GM23338 (cell line): ENCODE measurements at regions not wholly inside any gene's neighbourhood (a gene's known extent, or its start where the extent isn't known, plus 50 kb on each side); places are given as distances from the start of the nearest gene placed in this dataset.

ENCODE experiments used
- ATAC-seq: fragments of 200-7000 bp; cut with Tn5 transposase; 3 replicates; pipeline ENCODE4 v1.9.1; 2020
- DNase-seq: peaks from one replicate; pipeline ENCODE4 v3.0.0-alpha.2; 2015; ENCODE audit warnings: low spot score
- H2AFZ ChIP-seq: fragments of 200-600 bp; sonication (generic); 2 replicates; pipeline ENCODE4 v1.8.0; 2016; ENCODE audit warnings: antibody characterized with exemption, mild to moderate bottlenecking, moderate library complexity
- H3F3A ChIP-seq: fragments of 200-600 bp; sonication (generic); replicated peaks from 2 replicates; pipeline ENCODE4 v1.8.0; 2017; ENCODE audit warnings: antibody characterized with exemption, mixed run types, low read depth
- H3K27ac ChIP-seq: fragments of 200-600 bp; sonication (generic); 2 replicates; pipeline ENCODE4 v1.6.1; 2016; ENCODE audit warnings: low read depth
- H3K27me3 ChIP-seq: fragments of 200-600 bp; sonication (generic); 2 replicates; pipeline ENCODE4 v1.8.0; 2016; ENCODE audit warnings: mild to moderate bottlenecking, mixed run types, moderate library complexity; ENCODE audit not compliant: insufficient read depth
- H3K36me3 ChIP-seq: fragments of 200-600 bp; sonication (generic); 2 replicates; pipeline ENCODE4 v1.8.0; 2016; ENCODE audit warnings: mild to moderate bottlenecking; ENCODE audit not compliant: insufficient read depth
- H3K4me1 ChIP-seq: fragments of 200-600 bp; sonication (generic); 2 replicates; pipeline ENCODE4 v1.8.0; 2016; ENCODE audit warnings: mild to moderate bottlenecking, moderate library complexity; ENCODE audit not compliant: insufficient read depth
- H3K4me2 ChIP-seq: fragments of 200-600 bp; sonication (generic); 2 replicates; pipeline ENCODE4 v1.7.1; 2017; ENCODE audit warnings: mixed run types
- H3K4me3 ChIP-seq: fragments of 200-600 bp; sonication (generic); 2 replicates; pipeline ENCODE4 v1.6.1; 2016; ENCODE audit warnings: mixed run types
- H3K79me2 ChIP-seq: fragments of 200-600 bp; sonication (generic); replicated peaks from 2 replicates; pipeline ENCODE4 v1.8.0; 2017; ENCODE audit warnings: mild to moderate bottlenecking; ENCODE audit not compliant: insufficient read depth
- H3K9me2 ChIP-seq: fragments of 200-600 bp; sonication (generic); 2 replicates; pipeline ENCODE4 v1.8.0; 2017; ENCODE audit not compliant: insufficient read depth
- H4K20me1 ChIP-seq: fragments of 200-600 bp; sonication (generic); replicated peaks from 2 replicates; pipeline ENCODE4 v1.8.0; 2017; ENCODE audit warnings: mild to moderate bottlenecking; ENCODE audit not compliant: insufficient read depth
- H3K27ac Mint-ChIP-seq: 2 replicates; pipeline ENCODE4 v1.8.0; 2020; ENCODE audit warnings: inconsistent platforms, mild to moderate bottlenecking, moderate library complexity, mixed read lengths
- H3K27me3 Mint-ChIP-seq: 3 replicates; pipeline ENCODE4 v1.8.0; 2022; ENCODE audit warnings: low read depth, mild to moderate bottlenecking, moderate library complexity, mixed read lengths, inconsistent platforms; ENCODE audit not compliant: insufficient read depth, poor library complexity
- H3K36me3 Mint-ChIP-seq: 3 replicates; pipeline ENCODE4 v1.8.0; 2021; ENCODE audit warnings: low read depth, mild to moderate bottlenecking, inconsistent platforms, moderate library complexity, mixed read lengths
- H3K4me1 Mint-ChIP-seq: 3 replicates; pipeline ENCODE4 v1.8.0; 2020; ENCODE audit warnings: mild to moderate bottlenecking, inconsistent platforms, mixed read lengths
- H3K4me3 Mint-ChIP-seq: 3 replicates; pipeline ENCODE4 v1.8.0; 2021; ENCODE audit warnings: moderate library complexity, mild to moderate bottlenecking, inconsistent platforms, mixed read lengths
- H3K9me3 Mint-ChIP-seq: 3 replicates; pipeline ENCODE4 v1.8.0; 2020; ENCODE audit warnings: moderate library complexity, mild to moderate bottlenecking, inconsistent platforms, mixed read lengths
- CREB1 ChIP-seq: fragments of 250-450 bp; sonication (Bioruptor Pico); IDR thresholded peaks from 2 replicates; pipeline ENCODE4 v1.5.0; 2020; ENCODE audit warnings: low read depth, mild to moderate bottlenecking, moderate library complexity
- ETS1 ChIP-seq: IDR thresholded peaks from 2 replicates; pipeline ENCODE4 v1.6.1; 2016; ENCODE audit warnings: antibody characterized with exemption
- EZH2 ChIP-seq: fragments of 200-600 bp; sonication (generic); IDR thresholded peaks from one replicate; pipeline ENCODE4 v1.8.0; 2017; ENCODE audit warnings: antibody characterized with exemption, mild to moderate bottlenecking, low read depth; ENCODE audit not compliant: unreplicated experiment
- EZH2phosphoT487 ChIP-seq: fragments of 200-600 bp; sonication (generic); IDR thresholded peaks from one replicate; pipeline ENCODE4 v1.8.1; 2018; ENCODE audit warnings: antibody characterized with exemption; ENCODE audit not compliant: unreplicated experiment
- JUNB ChIP-seq: IDR thresholded peaks from one replicate; pipeline ENCODE4 v1.6.1; 2016; ENCODE audit warnings: antibody characterized with exemption; ENCODE audit not compliant: unreplicated experiment
- NANOG ChIP-seq: IDR thresholded peaks from 2 replicates; pipeline ENCODE4 v1.6.1; 2016; ENCODE audit warnings: antibody characterized with exemption, borderline replicate concordance
- POLR2AphosphoS5 ChIP-seq: IDR thresholded peaks from 2 replicates; pipeline ENCODE4 v1.6.1; 2016; ENCODE audit warnings: antibody characterized with exemption, low read depth
- STAT1 ChIP-seq: IDR thresholded peaks from one replicate; pipeline ENCODE4 v1.6.1; 2016; ENCODE audit warnings: antibody characterized with exemption; ENCODE audit not compliant: unreplicated experiment
- ZNF114 ChIP-seq: fragments of 250-450 bp; sonication (Bioruptor Pico); IDR thresholded peaks from 2 replicates; pipeline ENCODE4 v1.5.0; 2020; ENCODE audit warnings: mild to moderate bottlenecking, moderate library complexity
- ZNF331 ChIP-seq: fragments of 250-450 bp; sonication (Bioruptor Pico); IDR thresholded peaks from 2 replicates; pipeline ENCODE4 v1.5.0; 2020; ENCODE audit warnings: low read depth, mild to moderate bottlenecking, moderate library complexity
- ZNF462 ChIP-seq: fragments of 250-450 bp; sonication (Bioruptor Pico); IDR thresholded peaks from 2 replicates; pipeline ENCODE4 v1.5.0; 2020; ENCODE audit warnings: mild to moderate bottlenecking, moderate library complexity
- TF ChIP-seq, protein P1 (sequence below), 2 experiments: fragments of 200-600 bp in 1 of 2; sonication (generic) in 1 of 2; conservative IDR thresholded peaks; 2 replicates each; pipeline versions ENCODE4 v1.5.1 to v1.6.1; 2016 to 2017; ENCODE audit warnings: antibody characterized with exemption in 2 of 2, low read depth in 2 of 2, mild to moderate bottlenecking in 2 of 2, moderate library complexity in 1 of 2
- TF ChIP-seq, protein P2 (sequence below): IDR thresholded peaks from one replicate; pipeline ENCODE4 v1.6.1; 2018; ENCODE audit warnings: antibody characterized with exemption; ENCODE audit not compliant: unreplicated experiment

- H3K9me2 ChIP-seq = no peaks in the 10 kb centered on the region
- Mint-ChIP-seq H3K4me3 (no peak overlapping the region), H3K36me3 (no peaks in the 10 kb centered on the region), H3K27me3 (no peaks in the 10 kb centered on the region), H3K27ac (no peak overlapping the region), H3K4me1 (peaks cover 3% of the 10 kb centered on the region; the same call in 2 of the 3 replicates), H3K9me3 (no peaks in the 10 kb centered on the region)
- no peaks in the 10 kb centered on the region for H3K79me2 ChIP-seq
- no peak for ATAC-seq
- no peak overlapping the region for H2AFZ ChIP-seq
- peaks cover 2% of the 10 kb centered on the region; the same call in 1 of the 2 replicates for H3K4me1 ChIP-seq
- H4K20me1 ChIP-seq = no peaks in the 10 kb centered on the region
- H3K27ac ChIP-seq = no peak overlapping the region
- no peak overlapping the region for H3K4me2 ChIP-seq
- TF ChIP-seq ZNF462 (no peak), POLR2AphosphoS5 (no peak), ETS1 (no peak), NANOG (no peak), EZH2phosphoT487 (no peak), EZH2 (no peak), STAT1 (no peak), JUNB (no peak), CREB1 (CRISPR knock-in tag) (no peak), ZNF331 (CRISPR knock-in tag) (no peak), ZNF114 (CRISPR knock-in tag) (no peak)
- TF ChIP-seq, protein P1, sequence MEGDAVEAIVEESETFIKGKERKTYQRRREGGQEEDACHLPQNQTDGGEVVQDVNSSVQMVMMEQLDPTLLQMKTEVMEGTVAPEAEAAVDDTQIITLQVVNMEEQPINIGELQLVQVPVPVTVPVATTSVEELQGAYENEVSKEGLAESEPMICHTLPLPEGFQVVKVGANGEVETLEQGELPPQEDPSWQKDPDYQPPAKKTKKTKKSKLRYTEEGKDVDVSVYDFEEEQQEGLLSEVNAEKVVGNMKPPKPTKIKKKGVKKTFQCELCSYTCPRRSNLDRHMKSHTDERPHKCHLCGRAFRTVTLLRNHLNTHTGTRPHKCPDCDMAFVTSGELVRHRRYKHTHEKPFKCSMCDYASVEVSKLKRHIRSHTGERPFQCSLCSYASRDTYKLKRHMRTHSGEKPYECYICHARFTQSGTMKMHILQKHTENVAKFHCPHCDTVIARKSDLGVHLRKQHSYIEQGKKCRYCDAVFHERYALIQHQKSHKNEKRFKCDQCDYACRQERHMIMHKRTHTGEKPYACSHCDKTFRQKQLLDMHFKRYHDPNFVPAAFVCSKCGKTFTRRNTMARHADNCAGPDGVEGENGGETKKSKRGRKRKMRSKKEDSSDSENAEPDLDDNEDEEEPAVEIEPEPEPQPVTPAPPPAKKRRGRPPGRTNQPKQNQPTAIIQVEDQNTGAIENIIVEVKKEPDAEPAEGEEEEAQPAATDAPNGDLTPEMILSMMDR (conservative IDR thresholded peaks at IDR 0.05; ENCODE audit: low read depth in 2 of 2) = no peak
- TF ChIP-seq, protein P2, sequence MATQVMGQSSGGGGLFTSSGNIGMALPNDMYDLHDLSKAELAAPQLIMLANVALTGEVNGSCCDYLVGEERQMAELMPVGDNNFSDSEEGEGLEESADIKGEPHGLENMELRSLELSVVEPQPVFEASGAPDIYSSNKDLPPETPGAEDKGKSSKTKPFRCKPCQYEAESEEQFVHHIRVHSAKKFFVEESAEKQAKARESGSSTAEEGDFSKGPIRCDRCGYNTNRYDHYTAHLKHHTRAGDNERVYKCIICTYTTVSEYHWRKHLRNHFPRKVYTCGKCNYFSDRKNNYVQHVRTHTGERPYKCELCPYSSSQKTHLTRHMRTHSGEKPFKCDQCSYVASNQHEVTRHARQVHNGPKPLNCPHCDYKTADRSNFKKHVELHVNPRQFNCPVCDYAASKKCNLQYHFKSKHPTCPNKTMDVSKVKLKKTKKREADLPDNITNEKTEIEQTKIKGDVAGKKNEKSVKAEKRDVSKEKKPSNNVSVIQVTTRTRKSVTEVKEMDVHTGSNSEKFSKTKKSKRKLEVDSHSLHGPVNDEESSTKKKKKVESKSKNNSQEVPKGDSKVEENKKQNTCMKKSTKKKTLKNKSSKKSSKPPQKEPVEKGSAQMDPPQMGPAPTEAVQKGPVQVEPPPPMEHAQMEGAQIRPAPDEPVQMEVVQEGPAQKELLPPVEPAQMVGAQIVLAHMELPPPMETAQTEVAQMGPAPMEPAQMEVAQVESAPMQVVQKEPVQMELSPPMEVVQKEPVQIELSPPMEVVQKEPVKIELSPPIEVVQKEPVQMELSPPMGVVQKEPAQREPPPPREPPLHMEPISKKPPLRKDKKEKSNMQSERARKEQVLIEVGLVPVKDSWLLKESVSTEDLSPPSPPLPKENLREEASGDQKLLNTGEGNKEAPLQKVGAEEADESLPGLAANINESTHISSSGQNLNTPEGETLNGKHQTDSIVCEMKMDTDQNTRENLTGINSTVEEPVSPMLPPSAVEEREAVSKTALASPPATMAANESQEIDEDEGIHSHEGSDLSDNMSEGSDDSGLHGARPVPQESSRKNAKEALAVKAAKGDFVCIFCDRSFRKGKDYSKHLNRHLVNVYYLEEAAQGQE = no peak
- no peak for DNase-seq
- H3K36me3 ChIP-seq = no peaks in the 10 kb centered on the region
- no peaks in the 10 kb centered on the region for H3F3A ChIP-seq
- no peak overlapping the region for H3K4me3 ChIP-seq
- H3K27me3 ChIP-seq = no peaks in the 10 kb centered on the region
Observed at GRCh38 chr2:67312871-67313270, 84.3 kb upstream of the ETAA1 start.
